Muscle of arm (tissue), 1 donor: ENCODE measurements at regions not wholly inside any gene's neighbourhood (a gene's known extent, or its start where the extent isn't known, plus 50 kb on each side); places are given as distances from the start of the nearest gene placed in this dataset.

Experiments
- DNase-seq: peaks from one replicate; pipeline ENCODE4 v3.0.0-alpha.2; 2013

GRCh38 chr6:105453968-105454367 is 51.1 kb upstream of the PREP start:
- DNase-seq, result no peak

GRCh38 chr6:105452924-105453756 is 50.3 kb upstream of the PREP start:
- no peak for DNase-seq
